HG02571 (cell line): ENCODE measurements at regions not wholly inside any gene's neighbourhood (a gene's known extent, or its start where the extent isn't known, plus 50 kb on each side); places are given as distances from the start of the nearest gene placed in this dataset.
"Not testable (repeated sequence)": the region's sequence is repeated elsewhere in the genome, so short reads cannot be mapped to it uniquely, and the experiment has no call there.

Experiments used
- ATAC-seq: cut with Tn5 transposase; IDR thresholded peaks from one replicate; pipeline ENCODE4 v1.9.1; 2021; ENCODE audit warnings: mild to moderate bottlenecking, moderate library complexity; ENCODE audit not compliant: unreplicated experiment

DNA sequence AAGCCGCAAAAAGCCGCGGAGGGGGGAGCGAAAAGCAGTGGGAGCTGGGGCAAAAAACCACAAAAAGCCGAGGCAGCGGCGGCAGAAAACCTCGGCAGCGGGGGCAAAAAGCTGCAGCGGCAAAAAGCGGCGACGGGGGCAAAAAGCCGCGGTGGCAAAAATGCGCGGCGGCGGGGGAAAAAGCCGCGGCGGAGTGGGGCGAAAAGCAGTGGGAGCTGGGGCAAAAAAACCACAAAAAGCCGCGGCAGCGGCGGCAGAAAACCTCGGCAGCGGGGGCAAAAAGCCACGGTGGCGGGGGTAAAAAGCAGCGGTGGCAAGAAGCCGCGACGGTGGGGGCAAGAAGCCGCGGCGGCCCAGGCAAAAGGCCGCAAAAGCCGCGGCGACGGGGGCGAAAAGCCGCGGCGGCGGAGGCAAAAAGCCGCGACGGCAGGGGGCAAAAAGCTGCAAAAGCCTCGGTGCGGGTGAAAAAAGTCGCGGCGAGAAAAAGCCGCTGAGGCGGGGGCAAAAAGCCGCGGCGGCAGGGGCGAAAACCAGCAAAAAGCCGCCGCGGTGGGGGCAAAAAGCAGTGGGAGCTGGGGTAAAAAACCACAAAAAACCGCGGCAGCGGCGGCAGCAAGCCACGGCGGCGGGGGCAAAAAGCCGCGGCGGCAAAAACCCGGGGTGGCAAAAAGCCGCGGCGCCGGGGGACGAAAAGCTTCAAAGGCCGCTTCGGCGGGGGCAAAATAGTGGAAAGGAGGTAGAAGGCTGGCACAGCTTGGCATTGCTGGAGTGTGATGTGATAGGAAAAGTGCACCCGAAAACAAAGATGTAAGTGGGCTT, 135.9 kb downstream of the ZNF92 start:
- ATAC-seq, result no peak

DNA sequence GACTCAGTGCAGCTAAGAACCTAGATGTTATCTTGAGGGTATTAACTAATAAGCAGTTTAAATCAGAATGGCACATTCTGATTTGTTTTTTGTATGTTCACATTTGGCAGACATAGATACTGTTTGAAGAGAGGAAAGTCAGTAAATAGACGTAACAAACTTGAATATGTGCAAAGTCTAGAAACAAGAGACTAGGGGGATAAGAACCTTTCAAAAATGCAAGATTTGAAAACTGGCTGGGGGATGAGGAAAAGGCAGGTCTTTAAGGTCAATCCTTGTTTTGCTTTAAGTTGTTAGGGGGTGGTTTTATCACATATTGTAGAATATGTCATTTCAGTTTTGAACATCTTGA, 136.5 kb downstream of the ZNF92 start:
- not testable (repeated sequence) for ATAC-seq

DNA sequence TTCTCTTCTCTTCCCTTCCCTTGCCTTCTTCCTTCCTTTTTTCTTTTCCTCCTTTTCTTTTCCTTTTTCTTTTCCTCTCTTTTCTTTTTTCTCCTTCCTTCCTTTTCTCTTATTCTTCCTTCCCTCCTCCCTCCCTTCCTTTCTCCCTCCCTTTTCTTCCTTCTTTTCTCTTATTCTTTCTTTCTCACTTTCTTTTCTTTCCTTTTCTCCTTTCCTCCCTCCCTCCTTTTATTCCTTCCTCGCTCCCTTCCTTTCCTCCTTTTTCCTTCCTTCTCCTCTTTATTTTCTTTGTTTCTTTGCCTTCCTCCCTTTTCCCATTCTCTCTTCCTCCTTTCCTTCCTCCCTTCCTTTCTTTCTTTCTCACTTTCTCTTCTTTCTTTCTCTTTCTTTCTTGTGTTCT, 146.1 kb downstream of the ZNF92 start:
- not testable (repeated sequence) for ATAC-seq

DNA sequence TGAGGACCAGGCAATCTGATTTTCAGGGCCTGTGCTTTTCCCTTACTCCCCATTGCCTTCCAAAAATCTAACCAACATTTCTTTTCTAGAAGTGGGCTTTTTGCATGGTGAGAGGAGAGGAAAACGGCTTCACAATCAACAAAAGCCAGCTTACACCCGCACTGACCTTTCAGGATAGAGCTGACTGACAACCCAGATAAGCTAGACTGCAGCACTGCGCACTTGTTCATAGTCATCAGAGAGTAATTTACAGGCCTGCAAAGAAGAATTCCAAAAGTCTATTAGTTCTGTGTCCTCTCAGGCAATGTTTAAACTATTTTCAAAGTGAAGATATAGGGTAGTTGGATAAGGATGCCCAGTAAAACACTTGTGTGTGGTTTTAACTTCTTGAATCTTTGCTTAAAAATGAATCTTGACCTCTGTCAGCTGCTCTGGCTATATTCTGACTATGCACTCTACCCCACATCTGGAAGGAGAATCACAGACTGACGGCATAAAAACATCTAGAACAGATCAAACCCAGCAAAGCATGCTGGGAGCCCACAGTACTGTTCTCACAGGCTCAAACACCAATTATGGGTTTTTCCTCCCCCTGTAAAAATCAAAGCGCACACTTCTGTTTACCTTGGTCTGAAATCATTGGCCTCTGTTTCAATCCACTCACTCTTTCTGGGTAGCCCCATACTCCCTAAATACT, 172.0 kb downstream of the ZNF92 start:
- ATAC-seq, result not testable (repeated sequence)

DNA sequence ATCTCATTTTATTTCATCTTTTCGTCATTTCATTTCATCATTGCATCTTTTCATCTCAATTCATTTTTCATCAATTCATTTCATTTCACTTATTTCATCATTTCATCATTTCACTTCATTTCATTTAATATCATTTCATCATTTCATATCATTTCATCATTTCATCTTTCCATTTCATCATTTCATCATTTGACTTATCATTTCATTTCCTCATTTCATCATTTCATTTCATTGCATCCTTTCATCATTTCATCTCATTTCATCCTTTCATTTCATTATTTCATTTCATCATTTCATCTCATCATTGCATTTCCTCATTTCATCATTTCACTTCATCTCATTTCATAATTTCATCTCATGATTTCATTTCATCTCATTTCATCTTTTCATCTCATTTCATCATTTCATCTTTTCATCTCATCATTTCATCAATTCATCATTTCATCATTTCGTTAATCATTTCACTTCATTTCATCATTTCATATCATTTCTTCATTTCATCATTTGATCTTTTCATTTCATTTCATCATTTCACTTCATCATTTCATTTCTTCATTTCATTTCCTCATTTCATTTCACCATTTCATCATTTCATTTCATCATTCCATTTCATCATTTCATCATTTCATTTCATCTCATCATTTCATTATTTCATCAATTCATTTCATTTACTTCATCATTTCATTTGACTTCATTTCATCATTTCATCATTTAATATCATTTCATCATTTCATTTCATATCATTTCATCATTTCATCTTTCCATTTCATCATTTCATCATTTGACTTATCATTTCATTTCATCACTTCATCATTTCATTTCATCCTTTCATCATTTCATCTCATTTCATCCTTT, 176.2 kb downstream of the ZNF92 start:
- not testable (repeated sequence) for ATAC-seq

DNA sequence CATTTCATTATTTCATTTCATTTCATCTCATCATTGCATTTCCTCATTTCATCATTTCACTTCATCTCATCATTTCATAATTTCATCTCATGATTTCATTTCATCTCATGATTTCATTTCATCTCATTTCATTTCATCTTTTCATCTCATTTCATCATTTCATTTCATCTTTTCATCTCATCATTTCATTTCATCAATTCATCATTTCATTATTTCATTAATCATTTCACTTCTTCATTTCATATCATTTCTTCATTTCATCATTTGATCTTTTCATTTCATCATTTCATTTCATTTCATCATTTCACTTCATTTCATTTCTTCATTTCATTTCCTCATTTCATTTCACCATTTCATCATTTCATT, 176.8 kb downstream of the ZNF92 start:
- ATAC-seq, result not testable (repeated sequence)

DNA sequence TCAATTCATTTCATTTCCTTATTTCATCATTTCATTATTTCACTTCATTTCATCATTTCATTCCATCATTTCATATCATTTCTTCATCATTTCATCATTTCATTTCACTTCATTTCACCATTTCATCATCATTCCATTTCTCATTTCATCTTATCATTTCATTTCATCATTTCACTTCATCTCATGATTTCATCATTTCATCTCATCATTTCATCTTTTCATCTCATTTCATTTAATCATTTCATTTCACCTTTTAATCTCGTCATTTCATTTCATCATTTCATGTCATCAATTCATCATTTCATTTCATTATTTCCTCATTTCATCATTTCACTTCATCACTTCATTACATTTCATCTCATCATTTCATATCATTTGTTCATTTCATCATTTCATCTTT, 177.4 kb downstream of the ZNF92 start:
- not testable (repeated sequence) for ATAC-seq

DNA sequence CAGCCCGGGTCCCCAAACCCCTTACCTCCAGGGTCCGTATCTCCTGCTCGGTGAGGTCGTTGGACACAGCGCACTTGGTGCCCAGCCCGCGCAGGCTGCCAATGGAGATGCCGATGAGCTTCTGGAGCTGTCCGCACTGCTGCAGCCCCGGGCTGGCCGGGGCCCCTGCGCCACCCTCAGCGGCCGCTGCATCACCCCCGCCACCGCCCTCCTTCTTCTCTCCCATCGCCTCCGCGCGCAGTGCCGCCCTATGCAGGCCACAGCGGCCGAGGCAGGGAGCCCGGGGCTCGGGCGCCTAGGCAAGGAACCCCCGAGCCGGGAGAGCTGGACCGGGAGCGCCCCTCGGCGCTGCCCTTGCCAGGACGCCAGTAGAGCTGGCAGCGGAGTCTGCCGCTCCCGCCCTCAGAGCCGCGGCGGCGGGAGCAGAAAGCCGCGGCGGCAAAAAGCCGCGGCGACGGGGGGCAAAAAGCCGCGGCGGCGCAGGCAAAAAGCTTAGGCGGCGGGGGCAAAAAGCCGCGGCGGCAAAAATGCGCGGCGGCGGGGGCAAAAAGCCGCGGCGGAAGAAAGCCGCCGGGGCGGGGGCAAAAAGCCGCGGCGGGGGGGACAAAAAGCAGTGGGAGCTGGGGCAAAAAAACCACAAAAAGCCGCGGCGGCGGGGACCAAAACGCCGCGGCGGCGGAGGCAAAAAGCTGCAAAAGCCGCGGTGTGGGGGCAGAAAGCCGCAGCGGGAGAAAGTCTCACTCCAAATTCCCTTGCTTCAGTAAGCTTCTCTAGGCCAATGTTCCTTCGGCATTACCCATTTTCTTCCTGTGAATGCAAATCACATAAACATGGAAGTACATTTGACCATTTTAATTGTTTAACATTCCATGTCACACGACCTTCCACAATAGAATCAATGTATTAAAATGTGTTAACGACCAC, 181.2 kb downstream of the ZNF92 start:
- not testable (repeated sequence) for ATAC-seq

DNA sequence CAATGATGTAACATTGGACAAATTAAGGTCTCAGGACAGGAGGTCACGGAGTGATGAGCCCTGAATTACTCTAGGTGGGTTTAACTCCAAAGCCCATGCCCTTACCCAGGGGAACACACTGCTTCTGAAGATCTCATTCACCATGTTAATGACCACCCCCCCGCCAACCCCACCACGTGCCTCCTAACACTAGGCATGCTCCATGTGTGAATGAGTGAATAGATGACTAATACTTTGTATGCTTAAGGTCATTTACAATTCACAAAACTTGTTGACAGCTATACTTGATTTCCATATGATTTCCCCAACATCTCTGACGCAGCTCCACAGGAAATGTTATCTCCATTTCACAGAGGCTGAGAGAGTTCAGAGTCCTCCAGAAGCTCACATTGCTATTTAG, 184.9 kb downstream of the ZNF92 start:
- ATAC-seq, result not testable (repeated sequence)

DNA sequence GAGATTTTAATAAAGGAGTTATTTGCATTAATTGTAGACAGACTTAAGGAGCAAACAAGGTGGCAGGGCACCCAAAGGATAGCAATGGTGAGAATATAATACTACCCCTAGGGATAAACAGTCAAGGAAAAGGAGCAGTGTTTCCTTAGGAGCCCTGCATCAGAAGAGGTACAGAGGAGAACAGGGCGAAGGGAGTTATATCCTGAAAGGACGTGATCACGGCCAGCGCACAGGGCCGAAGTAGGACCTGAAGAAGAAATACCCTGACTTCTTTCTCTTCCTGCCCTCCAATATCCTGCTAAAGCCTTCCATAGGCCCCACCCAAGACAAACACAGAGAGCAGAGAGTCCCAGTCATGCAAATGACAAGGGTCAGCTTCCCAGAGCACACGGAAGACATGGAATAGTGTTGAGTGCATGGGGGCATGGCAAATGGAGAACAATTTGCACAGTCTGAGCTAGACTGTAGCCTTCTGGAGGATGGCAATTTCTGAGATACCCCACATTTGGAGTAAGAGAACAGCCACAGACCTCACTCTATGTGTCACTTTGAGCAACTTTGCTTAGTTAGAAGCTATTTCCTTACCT, 188.2 kb downstream of the ZNF92 start:
- not testable (repeated sequence) for ATAC-seq

DNA sequence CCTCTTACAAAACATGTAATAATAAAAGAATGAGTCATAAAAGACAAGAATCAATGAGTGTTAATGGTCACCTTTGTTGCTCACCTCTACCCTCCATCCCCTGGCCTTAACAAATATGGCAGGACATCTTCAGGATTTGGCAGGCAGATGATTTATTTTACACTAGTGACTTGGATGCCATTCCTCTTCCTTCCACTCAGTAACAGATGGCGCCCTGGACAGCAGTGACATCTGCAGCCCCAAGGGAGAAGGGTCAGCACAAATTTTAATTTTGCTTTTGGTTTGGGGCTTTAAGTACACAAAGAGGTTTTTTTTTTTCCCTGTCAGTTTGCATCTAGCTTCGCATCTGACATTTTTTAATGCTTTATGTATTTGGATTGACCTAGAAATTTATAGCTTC, 188.9 kb downstream of the ZNF92 start:
- not testable (repeated sequence) for ATAC-seq

DNA sequence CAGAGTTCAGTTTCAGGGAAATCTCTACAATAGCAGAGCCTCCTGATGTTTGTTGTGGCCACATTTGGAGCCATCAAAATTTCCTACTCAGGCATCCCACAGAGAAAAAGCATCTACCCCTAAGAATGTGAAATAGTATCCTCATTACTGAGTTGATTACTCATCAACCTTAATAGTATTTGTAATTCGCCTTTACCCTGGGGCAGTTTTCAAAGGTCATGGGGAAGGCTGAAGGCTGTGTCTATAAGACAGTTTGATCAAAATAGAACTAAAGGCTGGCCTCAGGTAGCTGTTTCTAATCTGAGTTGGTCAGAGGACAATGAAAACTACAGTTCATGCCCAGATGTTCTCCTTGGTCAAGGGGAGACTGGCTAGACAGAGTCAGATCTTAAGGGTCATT, 189.7 kb downstream of the ZNF92 start:
- not testable (repeated sequence) for ATAC-seq

DNA sequence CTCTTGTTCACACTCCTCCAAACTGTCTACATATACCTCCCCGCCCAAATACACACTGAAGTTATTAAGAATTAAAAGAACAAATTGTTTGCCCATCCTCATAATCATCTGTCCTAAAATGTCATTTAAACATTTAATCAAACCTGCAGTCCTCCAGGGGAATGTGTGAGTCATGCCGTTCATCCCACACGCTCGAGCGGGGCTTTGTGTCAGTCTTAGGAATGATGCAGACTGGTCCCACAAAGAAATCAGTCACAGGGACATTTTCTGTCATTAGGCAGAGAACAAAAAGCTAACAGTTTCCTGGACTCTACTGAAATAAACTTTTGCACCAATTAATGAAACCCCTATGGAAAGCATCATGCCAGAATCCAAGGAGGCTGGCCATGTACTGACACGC, 194.6 kb downstream of the ZNF92 start:
- ATAC-seq, result not testable (repeated sequence)

DNA sequence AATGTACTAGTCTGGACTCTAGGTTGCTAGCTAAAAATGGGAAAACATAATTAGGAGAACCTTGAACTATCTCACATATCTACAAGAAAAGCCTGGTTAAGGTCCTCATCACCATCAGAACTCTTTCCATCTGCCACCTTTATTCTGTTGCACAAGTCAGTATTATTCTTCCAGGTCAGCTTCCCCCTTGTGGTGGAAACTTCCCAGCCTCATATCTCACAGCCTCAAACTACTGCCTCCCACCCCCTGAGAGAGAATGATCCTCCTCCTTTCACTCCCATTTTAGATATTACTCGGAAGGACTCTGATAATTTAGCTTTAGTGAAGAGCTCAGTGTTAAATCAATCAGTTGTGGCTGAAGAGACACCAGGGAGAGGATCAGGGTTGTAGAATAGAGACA, 197.3 kb downstream of the ZNF92 start:
- not testable (repeated sequence) for ATAC-seq

DNA sequence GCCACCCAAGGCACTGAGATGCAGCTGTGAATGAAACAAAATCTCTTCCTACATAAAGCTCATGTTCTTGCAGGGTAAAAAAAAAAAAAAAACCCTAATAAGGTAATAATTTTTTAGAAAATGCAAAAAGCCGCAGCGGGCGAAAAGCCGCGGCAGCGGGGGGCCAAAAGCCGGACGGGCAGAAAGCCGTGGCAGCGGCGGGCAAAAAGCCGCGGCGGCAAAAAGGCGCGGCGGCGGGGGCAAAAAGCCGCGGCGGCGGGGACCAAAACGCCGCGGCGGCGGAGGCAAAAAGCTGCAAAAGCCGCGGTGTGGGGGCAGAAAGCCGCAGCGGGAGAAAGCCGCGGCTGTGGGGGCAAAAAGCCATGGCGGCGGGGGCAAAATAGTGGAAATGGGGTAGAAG, 198.9 kb downstream of the ZNF92 start:
- ATAC-seq, result not testable (repeated sequence)

DNA sequence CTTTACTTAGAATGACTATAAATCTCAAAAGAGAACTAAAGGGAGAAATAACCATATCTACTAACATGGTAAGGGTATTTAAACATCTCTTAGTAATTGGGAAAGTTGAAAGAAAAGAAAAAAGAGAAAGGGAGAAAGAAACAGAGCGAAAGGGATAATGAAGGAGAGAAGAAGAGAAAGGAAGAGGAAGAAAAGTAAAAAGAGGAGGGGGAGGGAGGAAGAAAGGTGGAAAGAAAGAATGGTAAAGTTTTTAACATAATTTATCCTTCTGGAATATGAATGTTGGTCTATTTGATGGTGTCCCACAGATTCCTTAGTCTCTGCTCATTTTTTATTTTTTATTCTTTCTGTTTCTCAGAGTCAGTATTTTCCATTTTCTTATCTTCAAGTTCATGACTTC, 202.7 kb downstream of the ZNF92 start:
- not testable (repeated sequence) for ATAC-seq

DNA sequence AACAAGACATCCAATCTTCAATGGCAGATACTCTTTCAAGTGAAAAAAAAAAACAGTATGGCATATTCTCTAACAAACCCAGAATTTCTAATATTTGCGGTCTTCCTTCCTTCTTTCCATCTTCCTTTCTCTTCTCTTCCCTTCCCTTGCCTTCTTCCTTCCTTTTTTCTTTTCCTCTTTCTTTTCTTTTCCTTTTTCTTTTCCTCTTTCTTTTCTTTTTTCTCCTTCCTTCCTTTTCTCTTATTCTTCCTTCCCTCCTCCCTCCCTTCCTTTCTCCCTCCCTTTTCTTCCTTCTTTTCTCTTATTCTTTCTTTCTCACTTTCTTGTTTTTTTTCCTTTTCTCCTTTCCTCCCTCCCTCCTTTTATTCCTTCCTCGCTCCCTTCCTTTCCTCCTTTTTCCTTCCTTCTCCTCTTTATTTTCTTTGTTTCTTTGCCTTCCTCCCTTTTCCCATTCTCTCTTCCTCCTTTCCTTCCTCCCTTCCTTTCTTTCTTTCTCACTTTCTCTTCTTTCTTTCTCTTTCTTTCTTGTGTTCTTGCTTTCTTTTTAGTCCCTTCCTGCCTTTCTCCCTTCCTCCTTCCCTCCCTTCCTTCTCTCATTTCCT, 209.0 kb downstream of the ZNF92 start:
- not testable (repeated sequence) for ATAC-seq

DNA sequence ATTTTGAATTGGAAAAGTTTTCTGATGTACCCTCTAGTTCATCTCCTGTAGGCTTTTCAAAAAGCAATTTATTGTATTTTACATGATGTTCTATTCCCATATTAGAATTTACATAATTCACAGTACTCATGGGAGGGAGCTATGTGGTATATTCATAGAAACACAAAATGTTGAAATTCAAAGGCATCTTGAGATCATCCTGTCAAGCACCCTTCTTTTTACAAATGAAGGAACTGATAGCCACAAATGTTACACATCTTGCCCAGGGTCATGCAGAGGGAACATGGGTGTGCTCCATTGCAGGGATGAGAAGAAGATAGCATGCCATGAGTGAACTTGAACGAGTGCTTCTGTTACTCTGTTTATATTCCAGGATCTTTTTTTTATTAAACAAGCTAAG, 228.8 kb downstream of the ZNF92 start:
- ATAC-seq, result not testable (repeated sequence)

DNA sequence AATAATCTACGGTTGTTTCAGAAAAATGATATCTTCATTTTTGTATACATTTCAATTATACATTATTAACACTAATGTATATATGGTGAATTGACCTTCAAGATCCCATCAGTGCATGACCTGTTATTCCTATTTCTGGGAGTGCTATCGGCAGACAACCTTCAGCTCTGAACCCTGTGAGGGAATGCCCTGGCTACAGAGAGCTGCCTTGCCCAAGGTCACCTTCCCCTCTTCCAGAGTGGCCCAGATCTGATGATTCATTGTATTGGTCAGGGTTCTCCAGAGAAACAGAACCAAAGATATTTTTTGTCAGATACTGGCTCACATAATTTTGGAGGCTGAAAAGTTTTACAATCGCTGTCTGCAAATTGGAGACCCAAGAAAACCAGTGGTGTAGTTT, 235.5 kb downstream of the ZNF92 start:
- ATAC-seq, result no peak
